Progenitor cell of endocrine pancreas (in vitro differentiated cells): ENCODE measurements at regions not wholly inside any gene's neighbourhood (a gene's known extent, or its start where the extent isn't known, plus 50 kb on each side); places are given as distances from the start of the nearest gene placed in this dataset.
A peak's percentile ranks its signal among the peaks of the same experiment; 100 is the strongest.

Source experiments
- DNase-seq: peaks from one replicate; pipeline ENCODE4 v3.0.0; 2021; ENCODE audit warnings: low spot score; ENCODE audit not compliant: unreplicated experiment
- H3K27ac Mint-ChIP-seq: 2 replicates; pipeline ENCODE4 v1.8.0; 2021; ENCODE audit warnings: mild to moderate bottlenecking, moderate library complexity, mixed read lengths
- H3K27me3 Mint-ChIP-seq: 2 replicates; pipeline ENCODE4 v1.8.0; 2021; ENCODE audit warnings: mixed read lengths
- H3K36me3 Mint-ChIP-seq: 2 replicates; pipeline ENCODE4 v1.8.0; 2022; ENCODE audit warnings: mixed read lengths; ENCODE audit not compliant: insufficient read depth
- H3K4me1 Mint-ChIP-seq: 2 replicates; pipeline ENCODE4 v1.8.0; 2021; ENCODE audit warnings: low read depth, mixed read lengths
- H3K4me3 Mint-ChIP-seq: 2 replicates; pipeline ENCODE4 v1.8.0; 2021; ENCODE audit warnings: low read depth, mild to moderate bottlenecking, moderate library complexity, mixed read lengths
- H3K9me3 Mint-ChIP-seq: 2 replicates; pipeline ENCODE4 v1.8.0; 2021; ENCODE audit warnings: low read depth, mixed read lengths
- CTCF ChIP-seq: fragments of 200-600 bp; sonication (generic); IDR thresholded peaks from one replicate; pipeline ENCODE4 v1.5.0; 2021; ENCODE audit warnings: antibody characterized with exemption, mild to moderate bottlenecking; ENCODE audit not compliant: unreplicated experiment

GRCh38 chr18:45542043-45542442 is 73.2 kb upstream of the SLC14A2 start:
- Mint-ChIP-seq H3K4me3 (no peak overlapping the region), H3K27me3 (no peaks in the 10 kb centered on the region), H3K36me3 (no peaks in the 10 kb centered on the region), H3K4me1 (peaks cover 11% of the 10 kb centered on the region), H3K9me3 (no peaks in the 10 kb centered on the region), H3K27ac (no peak overlapping the region)
- no peak for TF ChIP-seq CTCF
- DNase-seq: no peak

GRCh38 chr18:45547910-45548309 is 67.4 kb upstream of the SLC14A2 start:
- no peak for TF ChIP-seq CTCF
- Mint-ChIP-seq H3K27ac (peak overlapping the region; percentile 72), H3K36me3 (no peaks in the 10 kb centered on the region), H3K27me3 (peaks cover 2% of the 10 kb centered on the region), H3K4me3 (no peak overlapping the region), H3K4me1 (peaks cover 12% of the 10 kb centered on the region), H3K9me3 (no peaks in the 10 kb centered on the region)
- no peak for DNase-seq

DNA sequence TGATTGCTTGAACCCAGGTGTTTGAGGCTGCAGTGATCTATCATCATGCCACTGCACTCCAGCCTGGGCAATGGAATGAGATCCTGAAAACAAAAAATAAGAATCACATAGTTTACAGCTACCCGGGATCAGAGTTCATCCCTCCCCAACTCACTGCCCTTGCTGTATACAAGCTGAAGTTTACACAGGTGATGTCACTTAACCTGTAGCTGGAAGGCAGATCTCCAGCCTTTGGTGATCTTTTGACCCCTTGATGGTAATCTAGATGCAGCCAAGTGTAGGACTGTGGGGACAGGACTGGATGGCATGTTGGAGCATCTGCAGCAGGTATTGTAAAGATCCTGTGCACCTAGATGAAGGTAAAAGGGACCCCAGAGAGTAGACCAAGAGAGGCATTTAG is 66.7 kb upstream of the SLC14A2 start:
- Mint-ChIP-seq H3K36me3 (no peaks in the 10 kb centered on the region), H3K4me3 (no peak overlapping the region), H3K27me3 (peaks cover 2% of the 10 kb centered on the region), H3K9me3 (no peaks in the 10 kb centered on the region), H3K27ac (no peak overlapping the region), H3K4me1 (peaks cover 12% of the 10 kb centered on the region)
- DNase-seq: no peak
- TF ChIP-seq CTCF: no peak

GRCh38 chr18:45549290-45549689 is 66.0 kb upstream of the SLC14A2 start:
- Mint-ChIP-seq H3K27ac (no peak overlapping the region), H3K36me3 (no peaks in the 10 kb centered on the region), H3K4me3 (no peak overlapping the region), H3K9me3 (no peaks in the 10 kb centered on the region), H3K27me3 (peaks cover 2% of the 10 kb centered on the region), H3K4me1 (peaks cover 12% of the 10 kb centered on the region)
- no peak for TF ChIP-seq CTCF
- no peak for DNase-seq

DNA sequence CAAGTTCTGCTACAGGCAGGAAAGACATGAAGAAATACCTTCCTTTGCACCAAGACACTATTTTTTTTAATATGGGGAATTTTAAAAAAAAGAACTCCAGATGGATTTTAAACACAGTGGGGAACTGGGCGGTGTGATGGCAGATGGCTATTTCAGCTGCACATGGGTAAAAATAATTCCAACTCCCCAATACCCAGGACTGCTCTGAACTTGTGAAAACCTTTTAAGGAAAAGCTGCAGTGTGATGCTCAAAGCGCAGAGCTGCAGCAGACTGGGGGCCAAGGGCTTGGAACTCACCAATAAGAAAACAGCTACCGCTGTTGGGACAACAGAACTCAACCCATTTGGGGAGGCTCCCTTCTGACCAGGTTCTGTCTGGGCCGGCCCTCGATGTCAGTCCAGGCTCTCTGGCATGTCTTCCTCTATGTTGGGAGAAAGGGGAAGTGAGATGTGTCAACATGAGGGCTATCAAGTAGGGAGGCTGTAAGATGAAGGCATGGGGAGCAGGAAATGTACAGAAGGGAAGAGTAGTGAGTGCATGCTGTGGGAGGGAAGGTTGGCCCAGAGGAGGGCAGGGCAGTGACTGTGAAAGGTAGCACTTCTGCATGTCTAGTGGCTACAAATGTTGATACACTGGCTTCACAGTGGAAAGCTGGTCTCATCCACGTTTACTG is 64.0 kb upstream of the SLC14A2 start:
- Mint-ChIP-seq H3K9me3 (no peaks in the 10 kb centered on the region), H3K27ac (no peak overlapping the region), H3K27me3 (peaks cover 2% of the 10 kb centered on the region), H3K4me3 (no peak overlapping the region), H3K36me3 (no peaks in the 10 kb centered on the region), H3K4me1 (peaks cover 12% of the 10 kb centered on the region)
- no peak for TF ChIP-seq CTCF
- DNase-seq: no peak
